ENCODE measurements at regions not wholly inside any gene's neighbourhood (a gene's known extent, or its start where the extent isn't known, plus 50 kb on each side); places are given as distances from the start of the nearest gene placed in this dataset.
A peak's percentile ranks its signal among the peaks of the same experiment; 100 is the strongest.

DNA sequence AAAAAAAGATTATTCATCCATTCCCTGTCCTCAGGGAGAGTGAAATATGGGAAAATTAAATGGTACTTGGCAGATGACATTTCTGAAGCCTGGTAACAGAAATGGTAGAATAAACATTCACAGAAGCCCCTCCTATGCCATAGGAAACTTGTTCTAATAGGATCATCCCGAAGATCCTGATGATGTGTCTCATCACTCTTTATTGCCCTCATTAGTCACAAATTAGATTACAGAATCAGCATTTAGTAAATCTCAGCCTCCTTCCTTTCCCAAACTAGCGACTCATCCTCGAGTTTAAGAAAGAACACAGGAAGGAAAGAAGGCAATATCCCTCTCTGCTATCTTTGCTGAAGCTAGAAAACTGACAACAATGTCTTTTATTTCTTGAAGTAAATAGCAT lies 154.4 kb downstream of the TMEM200A start:
- H3K27me3 Mint-ChIP-seq (ENCODE audit: low read depth) = no peaks in the 10 kb centered on the region
- H3K27ac Mint-ChIP-seq = no peak overlapping the region
- H3K4me1 Mint-ChIP-seq (ENCODE audit: low read depth) = peaks cover 55% of the 10 kb centered on the region
- DNase-seq = no peak
- H3K36me3 Mint-ChIP-seq (ENCODE audit: low read depth) = peaks cover 66% of the 10 kb centered on the region
- no peak overlapping the region for H3K4me3 Mint-ChIP-seq
- ATAC-seq = no peak
- ChIA-PET POLR2A (no interaction called here), CTCF (no interaction called here)
- peaks cover 35% of the 10 kb centered on the region for H3K9me3 Mint-ChIP-seq (ENCODE audit: insufficient read depth)

DNA sequence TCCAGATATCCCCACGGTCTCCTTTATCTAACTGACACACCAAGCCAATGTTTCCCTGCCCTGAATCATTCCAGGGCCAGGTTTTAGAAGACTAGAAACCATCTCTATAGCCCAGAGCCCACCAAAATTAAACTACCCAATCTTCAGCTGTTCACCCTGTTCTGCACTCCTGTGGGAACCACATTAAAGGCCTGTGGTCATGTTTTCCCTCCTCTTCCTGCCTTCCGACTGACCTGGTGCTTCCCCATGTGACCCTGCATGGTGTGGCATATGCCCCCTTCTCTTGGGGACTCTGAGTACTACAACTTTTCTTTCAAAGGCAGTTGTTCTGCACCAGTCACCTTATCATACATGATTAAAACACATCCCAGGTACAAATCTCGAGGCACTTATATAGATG lies 155.0 kb downstream of the TMEM200A start:
- ChIA-PET POLR2A (no interaction called here), CTCF (no interaction called here)
- Mint-ChIP-seq H3K9me3 (ENCODE audit: insufficient read depth) (peaks cover 31% of the 10 kb centered on the region), H3K27me3 (ENCODE audit: low read depth) (no peaks in the 10 kb centered on the region), H3K4me3 (no peak overlapping the region), H3K36me3 (ENCODE audit: low read depth) (peaks cover 64% of the 10 kb centered on the region), H3K4me1 (ENCODE audit: low read depth) (peaks cover 58% of the 10 kb centered on the region), H3K27ac (no peak overlapping the region)
- DNase-seq (no peak), ATAC-seq (no peak)

DNA sequence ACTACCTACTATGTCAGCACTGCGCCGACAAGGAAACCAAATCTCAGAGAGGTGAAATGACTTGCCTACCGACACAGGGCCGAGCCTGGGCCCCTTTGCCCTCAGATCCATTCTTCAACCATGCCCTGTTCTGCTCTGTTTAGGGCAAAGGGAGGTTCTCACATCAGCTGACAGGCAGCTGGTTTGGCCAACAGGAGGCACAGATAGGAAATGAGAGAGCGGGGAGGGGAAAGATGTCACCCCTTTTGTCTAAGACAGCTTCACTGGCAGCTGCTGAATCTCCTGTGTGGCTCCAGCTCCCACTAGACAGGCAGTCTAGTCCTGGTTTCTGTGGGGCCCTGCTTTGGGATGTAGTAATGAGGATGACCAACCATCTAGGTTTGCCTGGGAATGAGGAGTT lies 158.7 kb downstream of the TMEM200A start:
- Mint-ChIP-seq H3K27ac (peak overlapping the region; percentile 65), H3K36me3 (ENCODE audit: low read depth) (peaks cover 69% of the 10 kb centered on the region), H3K4me3 (no peak overlapping the region), H3K4me1 (ENCODE audit: low read depth) (peaks cover 41% of the 10 kb centered on the region), H3K27me3 (ENCODE audit: low read depth) (no peaks in the 10 kb centered on the region), H3K9me3 (ENCODE audit: insufficient read depth) (peaks cover 50% of the 10 kb centered on the region)
- ATAC-seq (no peak), DNase-seq (no peak)
- POLR2A ChIA-PET = no interaction called here
- CTCF ChIA-PET = interaction anchor here (0.7 to 1.2 kb wide), 2 partner anchors 10 to 51 kb away, joined by 3 read pairs; no protein-coding TSS in a partner anchor

DNA sequence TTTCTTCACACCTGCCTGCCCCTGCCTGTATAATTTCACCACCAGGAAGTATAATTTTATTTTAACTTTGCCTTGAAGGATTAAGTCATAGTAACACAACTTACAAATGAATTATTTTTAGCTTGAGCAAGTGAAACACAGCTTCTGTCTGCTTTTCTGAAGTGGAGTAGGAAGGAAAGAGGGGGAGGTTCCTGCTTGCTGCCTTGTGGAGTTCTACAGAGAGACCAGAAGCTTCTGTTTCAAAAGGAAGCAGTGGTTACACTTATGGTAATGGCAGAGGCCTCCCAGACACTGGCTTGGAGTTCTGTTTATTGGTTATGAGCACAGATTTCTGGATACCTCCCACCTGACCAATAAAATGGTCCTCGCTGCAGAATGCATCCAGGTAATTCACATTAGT lies 159.6 kb downstream of the TMEM200A start:
- H3K36me3 Mint-ChIP-seq (ENCODE audit: low read depth) = peaks cover 74% of the 10 kb centered on the region
- POLR2A ChIA-PET = no interaction called here
- H3K4me1 Mint-ChIP-seq (ENCODE audit: low read depth) = peaks cover 38% of the 10 kb centered on the region
- H3K9me3 Mint-ChIP-seq (ENCODE audit: insufficient read depth) = peaks cover 51% of the 10 kb centered on the region
- H3K4me3 Mint-ChIP-seq = no peak overlapping the region
- H3K27me3 Mint-ChIP-seq (ENCODE audit: low read depth) = no peaks in the 10 kb centered on the region
- ATAC-seq (peak; percentile 57), DNase-seq (no peak)
- CTCF ChIA-PET = interaction anchor here (1.2 to 1.8 kb wide), 4 partner anchors 50 to 173 kb away, joined by 3 to 7 read pairs (median 4); no protein-coding TSS in a partner anchor
- peak overlapping the region; percentile 81 for H3K27ac Mint-ChIP-seq

DNA sequence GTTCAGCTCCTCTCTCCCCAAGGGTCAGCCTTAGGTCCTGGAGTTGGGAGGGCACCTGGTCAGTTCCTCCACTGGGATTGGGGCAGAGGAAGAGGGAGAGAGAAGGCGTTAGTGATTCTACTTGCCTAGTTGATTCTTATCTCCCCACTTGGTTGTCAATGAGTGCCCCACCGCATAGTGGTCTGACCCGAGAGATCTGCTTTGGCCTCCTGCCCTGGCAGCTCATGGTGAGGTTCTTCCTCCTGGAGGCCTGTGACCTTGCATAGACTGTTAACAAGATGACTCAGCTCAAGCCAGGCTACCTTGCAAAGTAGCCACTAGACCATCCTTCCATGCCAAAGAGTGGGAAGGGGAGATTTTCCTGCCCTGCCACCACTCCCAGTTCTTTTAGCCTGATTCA lies 160.6 kb downstream of the TMEM200A start:
- Mint-ChIP-seq H3K27ac (no peak overlapping the region), H3K4me3 (no peak overlapping the region), H3K9me3 (ENCODE audit: insufficient read depth) (peaks cover 48% of the 10 kb centered on the region), H3K36me3 (ENCODE audit: low read depth) (peaks cover 74% of the 10 kb centered on the region), H3K27me3 (ENCODE audit: low read depth) (no peaks in the 10 kb centered on the region), H3K4me1 (ENCODE audit: low read depth) (peaks cover 30% of the 10 kb centered on the region)
- ChIA-PET POLR2A (no interaction called here), CTCF (interaction anchor here (0.6 to 1.8 kb wide), 5 partner anchors 14 to 172 kb away, joined by 3 to 7 read pairs (median 3); no protein-coding TSS in a partner anchor)
- DNase-seq (no peak), ATAC-seq (no peak)

DNA sequence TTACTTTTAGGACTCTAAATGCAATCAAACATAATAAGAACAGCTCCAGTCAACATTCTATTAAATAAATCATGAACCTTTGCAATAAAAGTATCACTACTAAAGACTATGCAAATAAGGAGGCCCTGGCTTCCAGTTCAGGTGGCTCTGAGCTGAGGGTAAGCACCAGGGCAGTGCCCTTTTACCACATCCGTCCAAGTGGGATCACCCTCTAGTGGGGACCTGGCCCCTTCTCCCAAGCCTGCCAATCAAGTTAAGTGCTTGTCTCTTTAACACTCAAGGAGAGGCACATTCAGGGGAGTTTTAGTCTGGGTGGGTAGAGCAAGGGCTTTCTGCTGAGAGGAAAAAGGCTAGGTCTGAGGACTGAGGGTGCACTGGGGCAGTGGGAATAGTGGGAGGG lies 161.4 kb downstream of the TMEM200A start:
- Mint-ChIP-seq H3K9me3 (ENCODE audit: insufficient read depth) (peaks cover 48% of the 10 kb centered on the region), H3K4me1 (ENCODE audit: low read depth) (peaks cover 30% of the 10 kb centered on the region), H3K4me3 (no peak overlapping the region), H3K36me3 (ENCODE audit: low read depth) (peaks cover 79% of the 10 kb centered on the region), H3K27ac (no peak overlapping the region), H3K27me3 (ENCODE audit: low read depth) (no peaks in the 10 kb centered on the region)
- no peak for ATAC-seq
- CTCF ChIA-PET = interaction anchor here (0.8 kb wide), 1 partner anchor 14 kb away, joined by 3 read pairs; no protein-coding TSS in a partner anchor
- POLR2A ChIA-PET = no interaction called here
- DNase-seq = no peak

DNA sequence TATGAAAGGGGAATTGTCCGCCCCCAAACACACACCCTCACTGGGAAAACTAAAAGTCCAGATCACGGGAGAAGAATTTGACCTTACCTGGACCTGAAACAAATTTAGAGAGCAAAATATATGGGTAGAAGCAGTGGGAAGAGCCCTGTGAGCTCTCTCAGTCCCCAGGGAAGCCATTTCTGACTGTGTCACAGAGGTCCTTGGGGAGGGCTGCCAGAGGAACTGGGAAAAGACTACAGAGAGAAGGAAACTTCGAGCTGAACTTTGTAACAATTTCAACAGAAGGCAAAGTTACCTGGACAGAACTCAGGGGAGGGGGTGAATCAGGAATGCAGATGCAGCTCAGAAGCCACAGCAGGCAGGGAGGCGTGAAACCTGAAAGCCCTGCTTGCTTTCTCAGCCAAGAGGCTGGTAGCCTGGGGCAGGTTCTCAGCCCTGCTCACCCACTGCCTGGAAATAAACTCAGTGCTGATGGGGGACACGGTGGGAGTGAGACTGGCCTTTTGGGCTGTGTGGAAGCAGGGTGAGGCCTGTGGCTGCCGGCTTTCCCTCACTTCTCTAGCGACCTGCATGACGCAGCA lies 163.8 kb downstream of the TMEM200A start:
- ChIA-PET POLR2A (no interaction called here), CTCF (interaction anchor here (1.0 kb wide), 1 partner anchor 9 kb away, joined by 3 read pairs; no protein-coding TSS in a partner anchor)
- peaks cover 23% of the 10 kb centered on the region for H3K4me1 Mint-ChIP-seq (ENCODE audit: low read depth)
- DNase-seq (no peak), ATAC-seq (no peak)
- no peak overlapping the region for H3K27ac Mint-ChIP-seq
- peaks cover 65% of the 10 kb centered on the region for H3K36me3 Mint-ChIP-seq (ENCODE audit: low read depth)
- H3K9me3 Mint-ChIP-seq (ENCODE audit: insufficient read depth) = peaks cover 47% of the 10 kb centered on the region
- H3K27me3 Mint-ChIP-seq (ENCODE audit: low read depth) = no peaks in the 10 kb centered on the region
- H3K4me3 Mint-ChIP-seq = no peak overlapping the region

DNA sequence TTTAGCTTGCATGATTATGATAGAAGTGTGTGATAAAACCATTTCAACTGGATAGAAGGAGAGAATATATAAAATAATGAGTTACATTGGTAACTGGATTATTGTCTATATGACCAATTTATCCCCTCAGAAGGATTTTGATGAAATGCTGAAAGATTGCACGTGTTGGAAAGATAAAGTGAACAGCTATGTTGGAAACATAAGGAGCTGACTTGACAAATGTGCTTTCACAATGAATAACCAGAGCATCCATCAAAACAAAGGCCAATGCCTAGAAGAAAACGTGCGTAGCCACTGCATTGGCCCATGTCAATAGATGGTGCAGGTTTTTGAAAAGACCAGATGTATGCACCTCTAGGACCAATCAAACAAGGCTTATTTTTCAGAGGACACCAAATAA lies 168.8 kb downstream of the TMEM200A start:
- Mint-ChIP-seq H3K36me3 (ENCODE audit: low read depth) (peaks cover 58% of the 10 kb centered on the region), H3K4me1 (ENCODE audit: low read depth) (peaks cover 24% of the 10 kb centered on the region), H3K27me3 (ENCODE audit: low read depth) (no peaks in the 10 kb centered on the region), H3K4me3 (no peak overlapping the region), H3K9me3 (ENCODE audit: insufficient read depth) (peaks cover 46% of the 10 kb centered on the region), H3K27ac (no peak overlapping the region)
- ChIA-PET CTCF (interaction anchor here (0.8 to 1.1 kb wide), 2 partner anchors 10 to 13 kb away, joined by 3 read pairs; no protein-coding TSS in a partner anchor), POLR2A (no interaction called here)
- ATAC-seq (no peak), DNase-seq (no peak)

DNA sequence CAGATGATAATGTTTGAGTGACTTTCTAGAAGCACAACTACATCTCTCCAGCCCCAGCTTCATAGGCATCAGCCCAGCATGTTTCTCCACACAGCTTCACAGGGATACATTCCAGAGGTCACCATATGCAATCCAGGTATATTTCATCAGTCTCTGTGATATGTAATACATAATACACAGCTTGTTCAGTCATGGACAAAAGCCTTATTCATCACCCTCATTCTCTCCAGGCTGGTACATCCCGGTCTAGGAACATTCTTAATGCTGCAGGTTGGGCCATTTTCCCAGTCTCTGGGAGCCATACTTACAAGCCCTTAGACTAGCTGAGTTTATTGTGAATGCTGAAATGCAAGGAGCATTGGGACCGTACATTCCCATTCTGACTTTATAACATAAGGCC lies 169.4 kb downstream of the TMEM200A start:
- H3K9me3 Mint-ChIP-seq (ENCODE audit: insufficient read depth) = peaks cover 48% of the 10 kb centered on the region
- ATAC-seq = no peak
- H3K4me1 Mint-ChIP-seq (ENCODE audit: low read depth) = peaks cover 24% of the 10 kb centered on the region
- no peak for DNase-seq
- H3K27me3 Mint-ChIP-seq (ENCODE audit: low read depth) = no peaks in the 10 kb centered on the region
- ChIA-PET POLR2A (no interaction called here), CTCF (interaction anchor here (1.1 kb wide), 1 partner anchor 12 kb away, joined by 3 read pairs; no protein-coding TSS in a partner anchor)
- H3K4me3 Mint-ChIP-seq = no peak overlapping the region
- no peak overlapping the region for H3K27ac Mint-ChIP-seq
- peaks cover 56% of the 10 kb centered on the region for H3K36me3 Mint-ChIP-seq (ENCODE audit: low read depth)

DNA sequence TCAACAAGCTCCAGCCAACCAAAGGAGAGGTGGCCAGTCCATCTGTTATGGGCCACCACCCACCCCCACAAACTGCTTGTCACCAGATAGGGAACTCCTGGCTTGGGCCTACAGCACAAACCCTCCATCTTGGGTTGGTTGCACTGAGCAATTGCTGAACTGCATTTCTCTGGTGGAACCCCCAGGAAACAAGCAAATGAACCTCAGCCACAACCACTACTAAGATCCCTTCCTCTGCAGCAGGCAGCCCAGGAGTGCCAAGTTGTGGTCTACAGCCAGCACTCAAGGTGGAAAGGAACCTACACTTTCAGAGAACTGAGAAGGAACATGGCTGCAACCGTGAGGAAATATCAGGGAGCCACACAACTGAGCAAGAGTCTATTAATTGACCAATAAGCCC lies 171.6 kb downstream of the TMEM200A start:
- Mint-ChIP-seq H3K27ac (peak overlapping the region; percentile 87), H3K4me1 (ENCODE audit: low read depth) (peaks cover 24% of the 10 kb centered on the region), H3K36me3 (ENCODE audit: low read depth) (peaks cover 51% of the 10 kb centered on the region), H3K9me3 (ENCODE audit: insufficient read depth) (peaks cover 38% of the 10 kb centered on the region), H3K27me3 (ENCODE audit: low read depth) (no peaks in the 10 kb centered on the region), H3K4me3 (no peak overlapping the region)
- ATAC-seq (no peak), DNase-seq (peak; percentile 48)
- ChIA-PET POLR2A (no interaction called here), CTCF (no interaction called here)

DNA sequence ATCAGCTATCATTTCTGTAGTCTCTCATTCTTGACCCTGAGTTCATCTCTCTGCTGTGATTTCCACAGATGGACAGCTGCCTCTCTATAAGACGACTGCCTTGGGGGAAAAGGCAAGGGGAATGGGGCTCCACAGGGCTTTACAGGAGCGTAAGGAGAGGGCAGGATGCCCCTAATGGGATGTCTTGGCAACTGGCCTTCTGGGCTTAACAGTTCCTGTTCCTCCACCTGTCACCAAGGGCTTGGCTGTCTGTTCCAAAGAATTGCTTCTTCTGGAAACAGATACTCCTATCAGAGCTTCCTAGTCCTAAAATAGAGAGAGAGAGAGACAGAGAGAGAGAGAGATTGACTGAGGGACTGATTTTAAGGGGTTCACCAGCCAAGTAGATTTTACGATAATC lies 181.9 kb downstream of the TMEM200A start:
- no peak for DNase-seq
- Mint-ChIP-seq H3K27ac (no peak overlapping the region), H3K4me1 (ENCODE audit: low read depth) (no peaks in the 10 kb centered on the region), H3K36me3 (ENCODE audit: low read depth) (peaks cover 7% of the 10 kb centered on the region), H3K27me3 (ENCODE audit: low read depth) (no peaks in the 10 kb centered on the region), H3K4me3 (no peak overlapping the region), H3K9me3 (ENCODE audit: insufficient read depth) (peaks cover 10% of the 10 kb centered on the region)
- CTCF ChIA-PET = interaction anchor here (0.8 to 1.0 kb wide), 2 partner anchors 9 to 13 kb away, joined by 3 read pairs; no protein-coding TSS in a partner anchor
- POLR2A ChIA-PET = no interaction called here
- no peak for ATAC-seq

DNA sequence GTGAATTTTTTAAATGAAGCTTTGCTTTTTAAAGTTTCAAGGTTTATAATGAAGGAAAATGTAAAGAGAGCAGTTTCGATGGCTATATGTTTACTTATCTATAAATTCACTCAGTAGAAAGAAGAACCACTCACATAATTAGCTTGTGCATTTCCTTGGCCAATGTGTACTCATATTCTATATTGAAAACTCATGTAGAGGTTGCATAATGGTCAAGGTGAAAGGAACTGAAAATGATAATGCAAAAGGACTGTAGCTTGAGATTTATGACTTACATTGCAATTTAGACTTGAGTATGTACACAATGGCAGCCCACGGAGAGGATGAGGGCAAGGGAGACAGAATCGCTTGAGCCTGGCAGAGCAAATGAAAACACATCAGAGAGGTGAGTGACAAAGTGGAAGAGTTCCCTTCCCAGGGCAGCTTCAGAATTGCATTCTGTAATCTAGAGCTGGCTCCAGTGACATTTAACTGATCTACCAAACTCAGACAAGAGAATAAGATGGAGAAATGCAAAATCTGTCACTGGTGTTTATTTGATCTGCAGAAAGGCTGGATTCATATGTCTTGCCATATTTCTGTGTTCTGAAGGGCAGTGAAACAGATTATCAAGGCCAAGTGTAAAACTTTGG lies 191.8 kb downstream of the TMEM200A start:
- DNase-seq (no peak), ATAC-seq (no peak)
- Mint-ChIP-seq H3K9me3 (ENCODE audit: insufficient read depth) (peaks cover 18% of the 10 kb centered on the region), H3K4me1 (ENCODE audit: low read depth) (peaks cover 25% of the 10 kb centered on the region), H3K27ac (no peak overlapping the region), H3K4me3 (no peak overlapping the region), H3K36me3 (ENCODE audit: low read depth) (peaks cover 23% of the 10 kb centered on the region), H3K27me3 (ENCODE audit: low read depth) (no peaks in the 10 kb centered on the region)
- CTCF ChIA-PET = interaction anchor here (0.8 to 1.1 kb wide), 3 partner anchors 11 to 140 kb away, joined by 3 to 4 read pairs (median 4); no protein-coding TSS in a partner anchor
- POLR2A ChIA-PET = no interaction called here
